GM19023 (cell line): ENCODE measurements at regions not wholly inside any gene's neighbourhood (a gene's known extent, or its start where the extent isn't known, plus 50 kb on each side); places are given as distances from the start of the nearest gene placed in this dataset.

Source experiments
- ATAC-seq: cut with Tn5 transposase; IDR thresholded peaks from one replicate; pipeline ENCODE4 v1.9.1; 2021; ENCODE audit warnings: mild to moderate bottlenecking, moderate library complexity; ENCODE audit not compliant: unreplicated experiment

GRCh38 chr2:205937211-205937610 lies 148.8 kb downstream of the INO80D start:
- ATAC-seq: no peak

DNA sequence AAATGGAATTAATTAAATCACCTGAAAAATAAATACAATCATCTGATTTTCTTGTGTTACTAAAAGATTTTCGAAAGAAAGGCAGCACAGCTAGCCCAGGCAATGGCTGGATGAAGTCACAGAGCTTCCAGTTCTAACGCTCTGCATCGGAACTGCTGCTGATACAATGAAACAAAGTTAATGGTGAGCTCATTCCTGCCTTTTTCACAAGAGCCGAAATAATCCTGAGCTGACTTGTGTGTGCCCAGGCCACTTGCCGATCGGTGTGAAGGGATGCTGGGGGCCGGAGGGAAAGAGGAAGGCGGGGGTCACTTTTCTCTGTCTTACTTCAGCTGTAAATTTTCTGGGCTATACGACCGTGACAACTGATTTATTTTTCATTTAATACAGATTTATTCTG lies 149.5 kb downstream of the INO80D start:
- ATAC-seq: no peak

- no peak for ATAC-seq
Observed at GRCh38 chr2:205934443-205934842, 151.5 kb downstream of the INO80D start.

DNA sequence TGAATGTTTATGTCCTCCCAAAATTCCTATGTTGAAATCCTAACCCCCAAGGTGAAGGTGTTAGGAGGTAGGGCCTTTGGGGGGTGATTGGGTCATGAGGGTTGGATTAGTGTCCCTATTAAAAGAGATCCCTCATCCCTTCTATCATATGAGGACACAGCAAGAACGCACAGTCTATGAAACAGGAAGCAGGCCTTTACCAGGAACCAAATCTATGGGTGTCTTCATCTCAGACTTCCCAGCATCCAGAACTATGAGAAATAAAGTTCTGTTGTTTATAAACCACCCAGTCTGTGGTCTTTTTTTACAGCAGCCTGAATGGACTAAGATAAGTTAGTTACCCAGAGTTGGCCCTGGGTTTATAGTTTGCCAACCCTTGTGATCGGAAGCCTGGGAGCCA lies 153.1 kb downstream of the INO80D start:
- ATAC-seq: no peak

GRCh38 chr2:205931388-205931787 lies 154.6 kb downstream of the INO80D start:
- no peak for ATAC-seq

DNA sequence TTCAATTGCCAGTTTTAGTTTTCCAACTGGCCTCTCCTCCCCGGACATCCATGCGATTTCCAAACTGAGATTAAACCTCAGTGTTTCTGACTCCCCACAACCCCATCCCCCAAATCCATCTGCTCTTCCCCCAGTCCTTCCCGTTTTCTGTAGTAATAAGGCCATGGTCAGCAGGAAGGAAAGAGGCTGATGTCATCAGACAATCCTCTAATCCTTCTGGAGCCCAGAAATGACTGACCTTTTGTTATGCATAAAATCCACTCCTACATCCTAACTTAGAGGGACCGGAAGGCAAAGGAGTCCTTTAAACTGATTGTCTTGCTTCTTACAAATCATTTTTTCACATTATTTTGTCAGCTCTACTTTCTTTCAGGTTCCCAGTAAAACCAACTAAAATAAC lies 155.8 kb downstream of the INO80D start:
- no peak for ATAC-seq

GRCh38 chr2:205929246-205929942 lies 156.6 kb downstream of the INO80D start:
- ATAC-seq: no peak

DNA sequence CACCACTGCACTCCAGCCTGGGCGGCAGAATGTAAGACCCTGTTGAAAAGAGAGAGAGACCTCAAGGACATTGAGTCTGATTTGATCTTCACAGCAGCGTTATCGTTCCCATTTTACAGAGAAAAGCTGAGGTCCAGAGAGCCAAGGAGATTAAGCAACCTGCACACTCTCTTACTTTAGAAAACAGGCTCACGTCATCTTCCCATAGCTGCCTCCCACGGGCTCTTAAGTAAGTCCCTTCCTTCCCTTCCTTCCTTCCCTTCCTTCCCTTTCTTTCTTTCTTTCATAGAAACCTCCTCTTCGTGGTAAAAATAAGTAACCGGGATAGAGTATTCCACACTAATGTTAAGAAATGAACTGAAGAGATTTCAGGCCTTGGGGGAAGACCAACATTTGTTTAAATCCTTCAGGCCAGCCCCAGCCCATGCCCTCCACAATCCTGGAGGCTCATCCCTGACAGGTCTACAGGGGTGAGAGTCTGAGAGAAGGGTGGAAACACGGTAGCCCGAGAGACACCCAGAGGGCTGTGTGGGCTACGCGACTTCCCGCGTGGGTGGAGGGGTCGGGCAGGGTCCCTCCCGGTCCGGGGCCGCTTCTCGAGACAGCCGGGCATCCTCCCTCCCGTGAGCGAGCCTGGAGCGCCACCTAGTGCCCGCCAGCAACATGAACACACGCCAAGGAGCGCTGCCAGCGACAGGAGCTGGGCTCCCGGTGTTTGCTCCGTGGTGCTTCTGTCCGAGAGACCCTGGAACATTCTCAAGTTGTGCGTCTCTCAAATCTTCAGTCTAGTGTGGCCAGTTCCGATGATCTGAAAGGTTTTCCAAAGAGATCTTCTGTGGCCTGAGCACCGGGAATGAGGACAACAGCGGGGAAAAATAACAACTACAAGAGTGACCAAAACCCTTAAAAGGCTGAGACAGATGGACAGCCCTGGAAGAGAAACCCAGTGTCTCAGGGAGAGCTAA lies 160.3 kb downstream of the INO80D start:
- peak; percentile 95 for ATAC-seq

- ATAC-seq: no peak
Observed at GRCh38 chr2:205924676-205925075, 161.3 kb downstream of the INO80D start.

- ATAC-seq: no peak
Observed at GRCh38 chr2:205915130-205915524, 170.8 kb downstream of the INO80D start.

GRCh38 chr2:205914213-205915129 lies 171.5 kb downstream of the INO80D start:
- no peak for ATAC-seq

DNA sequence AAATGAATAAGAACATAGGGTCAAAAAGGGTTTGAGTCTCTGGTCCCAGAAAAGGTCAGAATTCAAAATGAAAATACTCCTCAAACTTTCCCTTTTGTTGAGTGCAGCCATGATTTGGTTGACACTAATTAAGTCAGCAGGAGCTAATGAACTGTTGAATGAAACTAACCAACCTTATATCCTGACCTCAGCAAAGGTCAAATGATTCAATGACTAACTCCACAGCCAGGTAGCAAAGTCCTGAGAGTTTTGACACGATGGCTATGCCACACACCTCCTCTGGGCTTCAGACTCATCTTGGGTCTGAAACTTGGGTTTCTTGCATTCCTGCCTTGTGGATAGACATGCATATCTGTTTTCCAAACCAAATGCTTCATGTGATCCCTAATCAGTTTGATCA lies 172.3 kb downstream of the INO80D start:
- no peak for ATAC-seq

GRCh38 chr2:205911306-205911705 lies 174.7 kb downstream of the INO80D start:
- no peak for ATAC-seq

DNA sequence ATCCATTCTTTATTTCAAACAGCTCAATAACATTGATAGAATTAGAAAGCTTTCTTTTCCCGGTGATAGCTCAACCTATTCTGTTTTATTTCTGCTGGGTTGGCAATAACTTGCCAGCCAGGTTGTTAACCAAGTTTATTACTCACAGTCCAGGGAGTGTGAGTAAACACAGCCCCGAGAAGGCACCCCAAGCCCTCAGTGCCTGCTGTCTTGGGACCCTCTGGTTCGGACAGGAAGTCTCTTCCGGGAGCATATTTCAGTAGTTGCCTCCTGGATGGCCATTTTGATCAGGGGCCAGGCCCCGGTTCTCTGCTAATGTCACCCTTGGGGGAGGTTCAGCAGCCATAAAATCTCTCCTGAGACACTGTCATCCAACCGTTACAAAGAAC lies 176.8 kb downstream of the INO80D start:
- no peak for ATAC-seq

- no peak for ATAC-seq
Observed at GRCh38 chr2:205908212-205909183, 177.5 kb downstream of the INO80D start.

DNA sequence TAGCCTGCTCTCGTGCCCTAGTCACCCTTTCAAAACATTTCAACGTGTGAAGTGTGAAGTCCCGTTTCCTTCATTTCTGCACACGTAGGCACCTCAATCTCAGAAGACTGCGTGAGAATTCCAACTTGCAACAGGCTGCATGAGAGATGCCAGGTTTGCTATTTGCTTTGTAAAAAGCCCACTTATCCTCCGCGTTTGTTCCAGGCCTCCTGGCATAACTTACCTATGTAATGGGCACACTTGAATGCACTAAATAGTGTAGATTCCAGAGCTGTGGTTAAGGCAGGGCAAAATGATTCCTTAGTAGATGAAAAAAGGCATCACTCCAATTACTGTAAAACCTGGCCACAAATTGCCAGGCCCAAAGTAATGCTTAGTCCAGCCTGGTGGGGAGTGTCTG lies 179.6 kb downstream of the INO80D start:
- no peak for ATAC-seq

GRCh38 chr2:205905576-205905975 lies 180.4 kb downstream of the INO80D start:
- ATAC-seq: no peak

GRCh38 chr2:205904873-205905272 lies 181.1 kb downstream of the INO80D start:
- ATAC-seq: no peak

DNA sequence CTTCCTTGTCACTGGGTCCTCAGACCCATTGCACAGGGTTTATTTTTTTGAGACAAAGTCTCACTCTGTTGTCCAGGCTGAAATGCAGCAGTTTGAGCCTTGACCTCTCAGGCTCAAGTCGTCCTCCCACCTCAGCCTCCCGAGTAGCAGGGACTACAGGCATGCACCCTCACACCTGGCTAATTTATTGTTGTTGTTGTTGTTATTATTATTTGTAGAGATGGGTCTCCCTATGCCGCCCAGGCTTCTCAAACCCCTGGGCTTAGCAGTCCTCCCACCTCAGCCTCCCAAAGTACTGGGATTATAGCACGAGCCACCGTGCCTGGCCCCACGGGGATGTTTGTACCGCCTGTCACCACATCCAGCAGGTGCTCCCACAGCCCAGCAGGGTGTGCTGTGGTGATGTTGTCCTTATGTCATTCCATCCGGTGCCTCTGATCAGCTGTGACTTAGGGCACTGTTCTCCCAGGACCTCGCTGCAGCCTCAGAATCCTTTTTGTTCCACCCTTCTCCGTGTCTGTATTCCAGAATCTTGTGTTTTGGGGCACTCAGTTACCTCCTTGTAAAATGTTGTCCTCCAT lies 182.3 kb downstream of the INO80D start:
- ATAC-seq: peak; percentile 83

DNA sequence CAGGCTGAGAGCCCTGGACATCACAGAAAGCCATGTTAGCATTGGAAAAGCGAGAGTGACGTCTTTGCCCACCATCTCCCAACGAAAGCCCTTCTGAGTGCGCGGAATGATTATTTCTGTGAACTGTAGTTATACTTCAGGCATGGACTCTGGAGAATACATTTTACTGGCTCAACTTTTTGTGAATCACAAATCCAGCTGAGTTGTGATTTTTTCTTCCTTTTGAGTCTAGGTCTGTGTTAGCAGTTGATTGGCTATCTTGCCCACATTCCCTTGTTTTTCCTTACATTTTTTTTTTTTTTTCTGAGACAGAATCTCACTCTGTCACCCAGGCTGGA lies 183.1 kb downstream of the INO80D start:
- ATAC-seq: no peak
